Liver (tissue), 3 donors: ENCODE measurements at regions not wholly inside any gene's neighbourhood (a gene's known extent, or its start where the extent isn't known, plus 50 kb on each side); places are given as distances from the start of the nearest gene placed in this dataset.

Experiments used
- ATF3 ChIP-seq: IDR thresholded peaks from 2 replicates; pipeline ENCODE4 v1.6.1; 2016; ENCODE audit warnings: antibody characterized with exemption
- CTCF ChIP-seq: fragments of 150-350 bp; IDR thresholded peaks from 2 replicates; pipeline ENCODE4 v1.5.1; 2017; ENCODE audit warnings: improper control_type of control experiment, low read depth, low read length; ENCODE audit not compliant: missing input control
- EGR1 ChIP-seq, 2 donors: IDR thresholded peaks; 2 replicates each; pipeline ENCODE4 v1.6.1; 2016 to 2018; ENCODE audit warnings: antibody characterized with exemption in 2 of 2, low read depth in 2 of 2
- GABPA ChIP-seq, 2 donors: IDR thresholded peaks in 1 of 2; conservative IDR thresholded peaks in 1 of 2; 2 replicates each; pipeline ENCODE4 v1.6.1; 2016; ENCODE audit warnings: antibody characterized with exemption in 2 of 2, mild to moderate bottlenecking in 1 of 2, moderate library complexity in 1 of 2
- HNF4G ChIP-seq: IDR thresholded peaks from 2 replicates; pipeline ENCODE4 v1.6.1; 2016; ENCODE audit warnings: antibody characterized with exemption
- MAX ChIP-seq: IDR thresholded peaks from 2 replicates; pipeline ENCODE4 v1.6.1; 2016; ENCODE audit warnings: antibody characterized with exemption
- RAD21 ChIP-seq, 2 donors: IDR thresholded peaks; 2 replicates each; pipeline ENCODE4 v1.6.1; 2016; ENCODE audit warnings: antibody characterized with exemption in 2 of 2, mild to moderate bottlenecking in 2 of 2
- TAF1 ChIP-seq: conservative IDR thresholded peaks from 2 replicates; pipeline ENCODE4 v1.6.1; 2016; ENCODE audit warnings: antibody characterized with exemption, mild to moderate bottlenecking
- YY1 ChIP-seq: IDR thresholded peaks from 2 replicates; pipeline ENCODE4 v1.6.1; 2016; ENCODE audit warnings: antibody characterized with exemption, mild to moderate bottlenecking
- donor health status: healthy.
- donor health status: healthy.

DNA sequence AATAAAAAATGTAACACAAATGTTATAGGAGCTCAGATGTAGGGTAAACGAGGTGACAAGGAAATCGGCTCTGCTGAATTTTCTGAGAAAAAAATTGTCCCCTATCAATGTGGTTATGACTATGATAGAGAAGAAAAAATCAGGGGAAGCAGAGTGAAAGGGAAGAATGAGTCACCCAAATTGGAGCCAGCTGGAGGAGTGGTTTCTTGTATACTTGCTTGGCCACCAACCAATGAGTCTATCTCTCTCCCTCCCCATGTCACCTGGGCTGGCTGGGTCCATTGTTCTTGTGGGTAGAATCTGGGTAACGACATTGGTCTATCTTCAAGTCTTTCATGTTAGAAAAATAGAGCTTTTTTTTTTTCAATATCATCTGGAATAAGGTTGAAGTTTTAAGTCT, 196.6 kb upstream of the FLRT2 start:
- TF ChIP-seq CTCF (no peak), HNF4G (no peak), TAF1 (no peak), EGR1 (IDR thresholded peaks at IDR 0.05; ENCODE audit: low read depth in 2 of 2) (no peak), GABPA (IDR thresholded peaks at IDR 0.05 in 1 of 2, conservative IDR thresholded peaks at IDR 0.05 in 1 of 2) (no peak), YY1 (no peak), ATF3 (no peak), RAD21 (IDR thresholded peaks at IDR 0.05) (no peak), MAX (no peak)
